ENCODE measurements at regions not wholly inside any gene's neighbourhood (a gene's known extent, or its start where the extent isn't known, plus 50 kb on each side); places are given as distances from the start of the nearest gene placed in this dataset.

DNA sequence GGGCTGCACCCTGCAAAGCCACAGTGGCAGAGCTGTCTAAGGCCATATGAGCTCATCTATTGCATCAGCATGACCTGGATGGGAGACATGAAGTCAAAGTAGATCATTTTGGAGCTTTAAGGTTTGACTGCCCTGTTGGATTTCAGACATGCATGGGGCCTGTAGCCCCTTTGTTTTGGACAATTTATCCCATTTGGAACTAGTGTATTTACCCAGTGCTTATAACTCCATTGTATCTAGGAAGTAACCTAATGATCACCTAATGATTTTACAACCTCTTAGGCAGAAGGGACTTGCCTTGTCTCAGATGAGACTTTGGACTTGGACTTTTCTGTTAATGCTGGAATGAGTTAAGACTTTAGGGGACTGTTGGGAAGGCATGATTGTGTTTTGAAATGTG is 575.4 kb downstream of the EPM2A start:
- ChIA-PET CTCF (ENCODE audit: low intra/inter-chr PET ratio, low total read pairs) (no interaction called here), POLR2A (no interaction called here)

More for the DNA sequence above, 575.4 kb downstream of the EPM2A start:
- BruUV-seq (replicated peaks), result no TSS peak
- H3K4me3 ChIP-seq (replicated peaks in 1 of 3; ENCODE audit: insufficient read depth in 1 of 3, low read depth in 2 of 3, low read length in 3 of 3), result no peak overlapping the region
- H2AFZ ChIP-seq (ENCODE audit: low read length), result no peak overlapping the region
- H3K27me3 ChIP-seq (ENCODE audit: control insufficient read depth in 1 of 2, insufficient read depth in 2 of 2, low read length in 2 of 2), result no peaks in the 10 kb centered on the region; a peak in 1 of 5 replicates
- in situ Hi-C loops (cut with HindIII; ENCODE audit: extremely low pct_ligation_motif_present, low pct_unique_long_range_greater_than_20kb) (no loop called here), intact Hi-C loops (cut with micrococcal nuclease; ENCODE audit: unreplicated experiment) (no loop called here)
- no peak for TF ChIP-seq BCL6 (CRISPR knock-in tag; IDR thresholded peaks at IDR 0.05)
- no peak for TF ChIP-seq HNF4G (IDR thresholded peaks at IDR 0.05; ENCODE audit: borderline replicate concordance, low read depth, low read length)
- no peak for TF ChIP-seq HNF4G (CRISPR knock-in tag; IDR thresholded peaks at IDR 0.05; ENCODE audit: borderline replicate concordance, low read depth)
- no peak for TF ChIP-seq BORCS8-MEF2B (CRISPR knock-in tag; IDR thresholded peaks at IDR 0.05)
- TF ChIP-seq KLF12 (CRISPR knock-in tag; IDR thresholded peaks at IDR 0.05; ENCODE audit: borderline replicate concordance), result no peak
- no peak for TF ChIP-seq SETDB1 (CRISPR knock-in tag; IDR thresholded peaks at IDR 0.05; ENCODE audit: borderline replicate concordance)
- TF ChIP-seq TEAD2 (CRISPR knock-in tag; IDR thresholded peaks at IDR 0.05), result no peak
- TF ChIP-seq, protein P1, sequence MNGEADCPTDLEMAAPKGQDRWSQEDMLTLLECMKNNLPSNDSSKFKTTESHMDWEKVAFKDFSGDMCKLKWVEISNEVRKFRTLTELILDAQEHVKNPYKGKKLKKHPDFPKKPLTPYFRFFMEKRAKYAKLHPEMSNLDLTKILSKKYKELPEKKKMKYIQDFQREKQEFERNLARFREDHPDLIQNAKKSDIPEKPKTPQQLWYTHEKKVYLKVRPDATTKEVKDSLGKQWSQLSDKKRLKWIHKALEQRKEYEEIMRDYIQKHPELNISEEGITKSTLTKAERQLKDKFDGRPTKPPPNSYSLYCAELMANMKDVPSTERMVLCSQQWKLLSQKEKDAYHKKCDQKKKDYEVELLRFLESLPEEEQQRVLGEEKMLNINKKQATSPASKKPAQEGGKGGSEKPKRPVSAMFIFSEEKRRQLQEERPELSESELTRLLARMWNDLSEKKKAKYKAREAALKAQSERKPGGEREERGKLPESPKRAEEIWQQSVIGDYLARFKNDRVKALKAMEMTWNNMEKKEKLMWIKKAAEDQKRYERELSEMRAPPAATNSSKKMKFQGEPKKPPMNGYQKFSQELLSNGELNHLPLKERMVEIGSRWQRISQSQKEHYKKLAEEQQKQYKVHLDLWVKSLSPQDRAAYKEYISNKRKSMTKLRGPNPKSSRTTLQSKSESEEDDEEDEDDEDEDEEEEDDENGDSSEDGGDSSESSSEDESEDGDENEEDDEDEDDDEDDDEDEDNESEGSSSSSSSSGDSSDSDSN (CRISPR knock-in tag; IDR thresholded peaks at IDR 0.05), result no peak
- no peak for TF ChIP-seq MED13 (CRISPR knock-in tag; IDR thresholded peaks at IDR 0.05)
- TF ChIP-seq, protein P2, sequence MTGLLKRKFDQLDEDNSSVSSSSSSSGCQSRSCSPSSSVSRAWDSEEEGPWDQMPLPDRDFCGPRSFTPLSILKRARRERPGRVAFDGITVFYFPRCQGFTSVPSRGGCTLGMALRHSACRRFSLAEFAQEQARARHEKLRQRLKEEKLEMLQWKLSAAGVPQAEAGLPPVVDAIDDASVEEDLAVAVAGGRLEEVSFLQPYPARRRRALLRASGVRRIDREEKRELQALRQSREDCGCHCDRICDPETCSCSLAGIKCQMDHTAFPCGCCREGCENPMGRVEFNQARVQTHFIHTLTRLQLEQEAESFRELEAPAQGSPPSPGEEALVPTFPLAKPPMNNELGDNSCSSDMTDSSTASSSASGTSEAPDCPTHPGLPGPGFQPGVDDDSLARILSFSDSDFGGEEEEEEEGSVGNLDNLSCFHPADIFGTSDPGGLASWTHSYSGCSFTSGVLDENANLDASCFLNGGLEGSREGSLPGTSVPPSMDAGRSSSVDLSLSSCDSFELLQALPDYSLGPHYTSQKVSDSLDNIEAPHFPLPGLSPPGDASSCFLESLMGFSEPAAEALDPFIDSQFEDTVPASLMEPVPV (CRISPR knock-in tag; IDR thresholded peaks at IDR 0.05), result no peak
- no peaks in the 10 kb centered on the region for H4K20me1 ChIP-seq (ENCODE audit: insufficient read depth, low read length)
- DNase-seq (ENCODE audit: low spot score), result no peak
- H3K4me1 ChIP-seq (ENCODE audit: insufficient read depth, low read length), result no peaks in the 10 kb centered on the region
- H3K27ac ChIP-seq (ENCODE audit: extremely low read length, insufficient read depth, low read length), result no peak overlapping the region
- H3K79me2 ChIP-seq (ENCODE audit: insufficient read depth, low read length), result no peaks in the 10 kb centered on the region
- peaks cover 24% of the 10 kb centered on the region for H3K9me3 ChIP-seq (ENCODE audit: low read length)
- no peak overlapping the region for H3K9ac ChIP-seq (ENCODE audit: insufficient read depth, low read depth, low read length)
- no peak overlapping the region for H3K4me2 ChIP-seq (ENCODE audit: low read depth, low read length)
- no peaks in the 10 kb centered on the region for H3K36me3 ChIP-seq (replicated peaks in 1 of 2; ENCODE audit: control insufficient read depth in 1 of 2, insufficient read depth in 2 of 2, low read length in 2 of 2)
- no peak for FAIRE-seq
- no peak for ATAC-seq

All from HepG2 (cell line).